ENCODE measurements at regions not wholly inside any gene's neighbourhood (a gene's known extent, or its start where the extent isn't known, plus 50 kb on each side); places are given as distances from the start of the nearest gene placed in this dataset.

DNA sequence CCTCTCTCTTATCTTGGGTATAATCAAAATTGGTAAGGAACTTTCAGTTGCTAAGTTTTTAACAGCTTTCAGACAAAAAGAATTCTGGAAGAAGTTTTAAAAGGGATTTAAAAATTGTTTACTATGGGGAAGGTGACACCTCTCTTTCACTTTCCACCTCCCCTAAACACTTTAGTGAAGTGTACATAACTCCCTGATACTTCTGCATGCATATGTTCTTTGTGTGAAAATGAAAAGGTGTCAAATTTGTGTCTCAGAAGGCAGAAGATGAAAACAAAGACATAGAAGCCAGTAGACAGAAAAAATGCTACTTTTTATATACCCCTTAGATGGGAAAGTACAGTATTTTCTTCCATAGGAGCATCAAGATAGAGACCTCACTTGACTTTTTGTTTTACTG, 117.8 kb downstream of the TMEM26 start:
- no peak overlapping the region for H3K27ac ChIP-seq (ENCODE audit: insufficient read depth, low read length)
- H4K20me1 ChIP-seq (ENCODE audit: control insufficient read depth, extremely low read depth, insufficient read depth, low read length) = no peaks in the 10 kb centered on the region
- DNase-seq (ENCODE audit: low read depth in 2 of 2) = no peak
- TF ChIP-seq, protein P1, sequence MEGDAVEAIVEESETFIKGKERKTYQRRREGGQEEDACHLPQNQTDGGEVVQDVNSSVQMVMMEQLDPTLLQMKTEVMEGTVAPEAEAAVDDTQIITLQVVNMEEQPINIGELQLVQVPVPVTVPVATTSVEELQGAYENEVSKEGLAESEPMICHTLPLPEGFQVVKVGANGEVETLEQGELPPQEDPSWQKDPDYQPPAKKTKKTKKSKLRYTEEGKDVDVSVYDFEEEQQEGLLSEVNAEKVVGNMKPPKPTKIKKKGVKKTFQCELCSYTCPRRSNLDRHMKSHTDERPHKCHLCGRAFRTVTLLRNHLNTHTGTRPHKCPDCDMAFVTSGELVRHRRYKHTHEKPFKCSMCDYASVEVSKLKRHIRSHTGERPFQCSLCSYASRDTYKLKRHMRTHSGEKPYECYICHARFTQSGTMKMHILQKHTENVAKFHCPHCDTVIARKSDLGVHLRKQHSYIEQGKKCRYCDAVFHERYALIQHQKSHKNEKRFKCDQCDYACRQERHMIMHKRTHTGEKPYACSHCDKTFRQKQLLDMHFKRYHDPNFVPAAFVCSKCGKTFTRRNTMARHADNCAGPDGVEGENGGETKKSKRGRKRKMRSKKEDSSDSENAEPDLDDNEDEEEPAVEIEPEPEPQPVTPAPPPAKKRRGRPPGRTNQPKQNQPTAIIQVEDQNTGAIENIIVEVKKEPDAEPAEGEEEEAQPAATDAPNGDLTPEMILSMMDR (conservative IDR thresholded peaks at IDR 0.05 in 1 of 2, IDR thresholded peaks at IDR 0.05 in 1 of 2; ENCODE audit: low read depth in 1 of 2, low read length in 2 of 2) = no peak
- no peak for TF ChIP-seq EZH2 (IDR thresholded peaks at IDR 0.05; ENCODE audit: low read length, missing control alignments)
- no peak overlapping the region for H3K4me2 ChIP-seq (ENCODE audit: extremely low read depth, insufficient read depth, low read length)
- no peaks in the 10 kb centered on the region for H3K4me1 ChIP-seq (ENCODE audit: control insufficient read depth, extremely low read depth, insufficient read depth, low read length)
- no peaks in the 10 kb centered on the region for H3K9me3 ChIP-seq (ENCODE audit: control insufficient read depth, insufficient read depth, low read depth, low read length)
- no peak overlapping the region for H3K4me3 ChIP-seq (replicated peaks in 1 of 4; ENCODE audit: control extremely low read depth in 1 of 4, insufficient read depth in 1 of 4, low read depth in 3 of 4, low read length in 4 of 4)
- no peaks in the 10 kb centered on the region for H3K36me3 ChIP-seq (ENCODE audit: control insufficient read depth, insufficient read depth, low read length)
- no peak overlapping the region for H2AFZ ChIP-seq (ENCODE audit: low read length)
- H3K27me3 ChIP-seq (ENCODE audit: control insufficient read depth, insufficient read depth, low read length) = no peaks in the 10 kb centered on the region
- no peak overlapping the region for H3K9ac ChIP-seq (ENCODE audit: insufficient read depth, low read length)
- no peaks in the 10 kb centered on the region for H3K79me2 ChIP-seq (ENCODE audit: control insufficient read depth, insufficient read depth, low read length)

DNA sequence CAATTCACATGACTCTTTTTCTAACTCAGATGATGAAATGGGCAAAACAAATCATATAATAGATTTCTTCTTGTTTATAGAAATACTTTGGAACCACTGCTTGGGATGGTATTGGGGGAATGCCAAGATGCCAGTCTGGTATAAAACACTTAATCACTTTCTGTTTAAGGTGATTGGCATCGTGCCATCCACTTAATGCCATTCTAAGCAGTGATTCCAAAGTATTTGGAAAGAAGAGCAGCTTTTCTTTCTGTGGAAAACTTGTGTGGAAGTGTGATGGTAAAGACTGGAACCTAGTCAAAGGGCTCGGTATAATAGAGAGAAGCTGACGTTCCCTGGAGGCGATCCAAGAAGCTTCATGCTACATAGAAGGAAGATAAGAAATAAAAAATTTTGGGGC, 120.6 kb downstream of the TMEM26 start:
- no peak for TF ChIP-seq EZH2 (IDR thresholded peaks at IDR 0.05; ENCODE audit: low read length, missing control alignments)
- TF ChIP-seq, protein P1 (conservative IDR thresholded peaks at IDR 0.05 in 1 of 2, IDR thresholded peaks at IDR 0.05 in 1 of 2; ENCODE audit: low read depth in 1 of 2, low read length in 2 of 2) = no peak
- no peak overlapping the region for H3K27ac ChIP-seq (ENCODE audit: insufficient read depth, low read length)
- no peak overlapping the region for H2AFZ ChIP-seq (ENCODE audit: low read length)
- no peak overlapping the region for H3K4me2 ChIP-seq (ENCODE audit: extremely low read depth, insufficient read depth, low read length)
- no peaks in the 10 kb centered on the region for H3K27me3 ChIP-seq (ENCODE audit: control insufficient read depth, insufficient read depth, low read length)
- no peak overlapping the region for H3K4me3 ChIP-seq (replicated peaks in 1 of 4; ENCODE audit: control extremely low read depth in 1 of 4, insufficient read depth in 1 of 4, low read depth in 3 of 4, low read length in 4 of 4)
- H3K36me3 ChIP-seq (ENCODE audit: control insufficient read depth, insufficient read depth, low read length) = no peaks in the 10 kb centered on the region
- H4K20me1 ChIP-seq (ENCODE audit: control insufficient read depth, extremely low read depth, insufficient read depth, low read length) = no peaks in the 10 kb centered on the region
- DNase-seq (ENCODE audit: low read depth in 2 of 2) = no peak
- H3K79me2 ChIP-seq (ENCODE audit: control insufficient read depth, insufficient read depth, low read length) = no peaks in the 10 kb centered on the region
- H3K4me1 ChIP-seq (ENCODE audit: control insufficient read depth, extremely low read depth, insufficient read depth, low read length) = no peaks in the 10 kb centered on the region
- no peaks in the 10 kb centered on the region for H3K9me3 ChIP-seq (ENCODE audit: control insufficient read depth, insufficient read depth, low read depth, low read length)
- no peak overlapping the region for H3K9ac ChIP-seq (ENCODE audit: insufficient read depth, low read length)

DNA sequence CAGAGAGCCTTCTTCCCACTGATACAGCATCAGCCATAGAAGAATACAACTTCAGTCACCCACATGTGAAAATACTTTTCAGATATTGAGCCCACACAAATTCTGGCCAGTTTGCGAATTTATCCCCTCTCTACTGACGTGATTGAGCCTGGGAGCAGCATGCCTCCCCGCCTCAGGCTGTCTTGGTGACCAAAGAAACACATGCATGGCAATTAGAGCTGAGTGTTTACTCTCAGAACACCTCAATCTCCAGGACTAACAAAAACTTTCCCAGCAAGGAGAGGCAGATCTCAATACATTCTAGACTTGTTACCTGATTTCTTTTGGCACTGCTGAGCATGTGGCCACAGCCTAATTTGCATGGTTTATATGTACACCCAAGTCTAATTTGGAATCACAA, 122.5 kb downstream of the TMEM26 start:
- no peaks in the 10 kb centered on the region for H3K79me2 ChIP-seq (ENCODE audit: control insufficient read depth, insufficient read depth, low read length)
- no peaks in the 10 kb centered on the region for H3K27me3 ChIP-seq (ENCODE audit: control insufficient read depth, insufficient read depth, low read length)
- no peaks in the 10 kb centered on the region for H3K36me3 ChIP-seq (ENCODE audit: control insufficient read depth, insufficient read depth, low read length)
- H3K27ac ChIP-seq (ENCODE audit: insufficient read depth, low read length) = no peak overlapping the region
- H3K9ac ChIP-seq (ENCODE audit: insufficient read depth, low read length) = no peak overlapping the region
- H3K4me2 ChIP-seq (ENCODE audit: extremely low read depth, insufficient read depth, low read length) = no peak overlapping the region
- H3K4me3 ChIP-seq (replicated peaks in 1 of 4; ENCODE audit: control extremely low read depth in 1 of 4, insufficient read depth in 1 of 4, low read depth in 3 of 4, low read length in 4 of 4) = no peak overlapping the region
- H4K20me1 ChIP-seq (ENCODE audit: control insufficient read depth, extremely low read depth, insufficient read depth, low read length) = no peaks in the 10 kb centered on the region
- no peak for DNase-seq (ENCODE audit: low read depth in 2 of 2)
- no peaks in the 10 kb centered on the region for H3K9me3 ChIP-seq (ENCODE audit: control insufficient read depth, insufficient read depth, low read depth, low read length)
- H3K4me1 ChIP-seq (ENCODE audit: control insufficient read depth, extremely low read depth, insufficient read depth, low read length) = no peaks in the 10 kb centered on the region
- TF ChIP-seq EZH2 (IDR thresholded peaks at IDR 0.05; ENCODE audit: low read length, missing control alignments) = no peak
- TF ChIP-seq, protein P1 (conservative IDR thresholded peaks at IDR 0.05 in 1 of 2, IDR thresholded peaks at IDR 0.05 in 1 of 2; ENCODE audit: low read depth in 1 of 2, low read length in 2 of 2) = no peak
- no peak overlapping the region for H2AFZ ChIP-seq (ENCODE audit: low read length)

Measured in fibroblast of lung (primary cell).